ENCODE measurements at regions not wholly inside any gene's neighbourhood (a gene's known extent, or its start where the extent isn't known, plus 50 kb on each side); places are given as distances from the start of the nearest gene placed in this dataset.

GRCh38 chr20:11207749-11208502 lies 534.1 kb upstream of the JAG1 start:
- Histone ChIP-seq H3K4me3 (ENCODE audit: low read length, poor library complexity, severe bottlenecking) (no peak overlapping the region), H2AFZ (ENCODE audit: low read length) (no peak overlapping the region)
- no peak for TF ChIP-seq CTCF (conservative IDR thresholded peaks at IDR 0.05; ENCODE audit: low read length)
- no peak for TF ChIP-seq EZH2phosphoT487 (IDR thresholded peaks at IDR 0.05; ENCODE audit: borderline replicate concordance)

GRCh38 chr20:11210611-11211010 lies 536.8 kb upstream of the JAG1 start:
- Histone ChIP-seq H3K79me2 (ENCODE audit: insufficient read depth, low read length) (no peaks in the 10 kb centered on the region), H3K4me1 (ENCODE audit: insufficient read depth, low read length, poor library complexity, severe bottlenecking) (no peaks in the 10 kb centered on the region), H4K20me1 (ENCODE audit: insufficient read depth, low read length, poor library complexity, severe bottlenecking) (no peaks in the 10 kb centered on the region), H3F3A (ENCODE audit: low read depth) (no peaks in the 10 kb centered on the region), H3K9me3 (ENCODE audit: insufficient read depth, low read depth, low read length) (no peaks in the 10 kb centered on the region), H3K9me2 (replicated peaks; ENCODE audit: low read depth, low read length) (no peaks in the 10 kb centered on the region), H3K27me3 (ENCODE audit: insufficient read depth, low read length, poor library complexity, severe bottlenecking) (no peaks in the 10 kb centered on the region), H3K4me2 (ENCODE audit: low read depth, low read length, poor library complexity, severe bottlenecking) (no peak overlapping the region), H3K36me3 (ENCODE audit: insufficient read depth, low read length) (no peaks in the 10 kb centered on the region), H2AFZ (ENCODE audit: low read length) (no peak overlapping the region), H3K9ac (ENCODE audit: low read depth, low read length, poor library complexity, severe bottlenecking) (no peak overlapping the region), H3K4me3 (ENCODE audit: low read length, poor library complexity, severe bottlenecking) (no peak overlapping the region)
- TF ChIP-seq EZH2phosphoT487 (IDR thresholded peaks at IDR 0.05; ENCODE audit: borderline replicate concordance), result no peak
- TF ChIP-seq CTCF (conservative IDR thresholded peaks at IDR 0.05; ENCODE audit: low read length), result no peak

More at GRCh38 chr20:11207749-11208502, 534.1 kb upstream of the JAG1 start:
- Histone ChIP-seq H3K79me2 (ENCODE audit: insufficient read depth, low read length) (no peaks in the 10 kb centered on the region), H3K9me2 (replicated peaks; ENCODE audit: low read depth, low read length) (no peaks in the 10 kb centered on the region), H3F3A (ENCODE audit: low read depth) (no peaks in the 10 kb centered on the region), H3K36me3 (ENCODE audit: insufficient read depth, low read length) (no peaks in the 10 kb centered on the region), H3K9ac (ENCODE audit: low read depth, low read length, poor library complexity, severe bottlenecking) (no peak overlapping the region), H3K27me3 (ENCODE audit: insufficient read depth, low read length, poor library complexity, severe bottlenecking) (no peaks in the 10 kb centered on the region), H3K9me3 (ENCODE audit: insufficient read depth, low read depth, low read length) (no peaks in the 10 kb centered on the region), H4K20me1 (ENCODE audit: insufficient read depth, low read length, poor library complexity, severe bottlenecking) (no peaks in the 10 kb centered on the region), H3K4me2 (ENCODE audit: low read depth, low read length, poor library complexity, severe bottlenecking) (no peak overlapping the region), H3K4me1 (ENCODE audit: insufficient read depth, low read length, poor library complexity, severe bottlenecking) (no peaks in the 10 kb centered on the region)

- Histone ChIP-seq H3K4me3 (ENCODE audit: low read length, poor library complexity, severe bottlenecking) (no peak overlapping the region), H3K79me2 (ENCODE audit: insufficient read depth, low read length) (no peaks in the 10 kb centered on the region), H3K4me2 (ENCODE audit: low read depth, low read length, poor library complexity, severe bottlenecking) (no peak overlapping the region), H3K4me1 (ENCODE audit: insufficient read depth, low read length, poor library complexity, severe bottlenecking) (no peaks in the 10 kb centered on the region), H3K9me2 (replicated peaks; ENCODE audit: low read depth, low read length) (no peaks in the 10 kb centered on the region), H3K27me3 (ENCODE audit: insufficient read depth, low read length, poor library complexity, severe bottlenecking) (no peaks in the 10 kb centered on the region), H2AFZ (ENCODE audit: low read length) (no peak overlapping the region), H4K20me1 (ENCODE audit: insufficient read depth, low read length, poor library complexity, severe bottlenecking) (no peaks in the 10 kb centered on the region), H3K9ac (ENCODE audit: low read depth, low read length, poor library complexity, severe bottlenecking) (no peak overlapping the region), H3K36me3 (ENCODE audit: insufficient read depth, low read length) (no peaks in the 10 kb centered on the region), H3K9me3 (ENCODE audit: insufficient read depth, low read depth, low read length) (no peaks in the 10 kb centered on the region), H3F3A (ENCODE audit: low read depth) (no peaks in the 10 kb centered on the region)
- TF ChIP-seq CTCF (conservative IDR thresholded peaks at IDR 0.05; ENCODE audit: low read length) (no peak), EZH2phosphoT487 (IDR thresholded peaks at IDR 0.05; ENCODE audit: borderline replicate concordance) (no peak)
These were observed 538.5 kb upstream of the JAG1 start for GRCh38 chr20:11212272-11212671.
